Hepatocyte (in vitro differentiated cells): ENCODE measurements at regions not wholly inside any gene's neighbourhood (a gene's known extent, or its start where the extent isn't known, plus 50 kb on each side); places are given as distances from the start of the nearest gene placed in this dataset.

Experiments
- EZH2 ChIP-seq: fragments of 200-600 bp; sonication (generic); IDR thresholded peaks from 2 replicates; pipeline ENCODE4 v1.6.1; 2016; ENCODE audit warnings: antibody characterized with exemption, mild to moderate bottlenecking, borderline replicate concordance
- TF ChIP-seq, protein P1 (sequence below): fragments of 200-600 bp; sonication (generic); IDR thresholded peaks from 2 replicates; pipeline ENCODE4 v1.5.1; 2016; ENCODE audit warnings: antibody characterized with exemption, mild to moderate bottlenecking; ENCODE audit not compliant: poor library complexity

- TF ChIP-seq, protein P1, sequence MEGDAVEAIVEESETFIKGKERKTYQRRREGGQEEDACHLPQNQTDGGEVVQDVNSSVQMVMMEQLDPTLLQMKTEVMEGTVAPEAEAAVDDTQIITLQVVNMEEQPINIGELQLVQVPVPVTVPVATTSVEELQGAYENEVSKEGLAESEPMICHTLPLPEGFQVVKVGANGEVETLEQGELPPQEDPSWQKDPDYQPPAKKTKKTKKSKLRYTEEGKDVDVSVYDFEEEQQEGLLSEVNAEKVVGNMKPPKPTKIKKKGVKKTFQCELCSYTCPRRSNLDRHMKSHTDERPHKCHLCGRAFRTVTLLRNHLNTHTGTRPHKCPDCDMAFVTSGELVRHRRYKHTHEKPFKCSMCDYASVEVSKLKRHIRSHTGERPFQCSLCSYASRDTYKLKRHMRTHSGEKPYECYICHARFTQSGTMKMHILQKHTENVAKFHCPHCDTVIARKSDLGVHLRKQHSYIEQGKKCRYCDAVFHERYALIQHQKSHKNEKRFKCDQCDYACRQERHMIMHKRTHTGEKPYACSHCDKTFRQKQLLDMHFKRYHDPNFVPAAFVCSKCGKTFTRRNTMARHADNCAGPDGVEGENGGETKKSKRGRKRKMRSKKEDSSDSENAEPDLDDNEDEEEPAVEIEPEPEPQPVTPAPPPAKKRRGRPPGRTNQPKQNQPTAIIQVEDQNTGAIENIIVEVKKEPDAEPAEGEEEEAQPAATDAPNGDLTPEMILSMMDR, result no peak
- TF ChIP-seq EZH2, result no peak
These were observed 1074.7 kb upstream of the NXPH2 start for GRCh38 chr2:139854769-139855483.
